Left lung (tissue), 4 donors: ENCODE measurements at regions not wholly inside any gene's neighbourhood (a gene's known extent, or its start where the extent isn't known, plus 50 kb on each side); places are given as distances from the start of the nearest gene placed in this dataset.
A peak's percentile ranks its signal among the peaks of the same experiment; 100 is the strongest.
"Not testable (repeated sequence)": the region's sequence is repeated elsewhere in the genome, so short reads cannot be mapped to it uniquely, and the experiment has no call there.

Experiments used
- ATAC-seq: fragments of 200-7000 bp; cut with Tn5 transposase; one replicate; pipeline ENCODE4 v1.9.1; 2020; ENCODE audit warnings: moderate library complexity
- DNase-seq, 4 donors: peaks; one replicate each; pipeline ENCODE4 v3.0.0-alpha.2; 2013 to 2020
- H3K27ac ChIP-seq, 2 donors: fragments of 200-600 bp; sonication (generic) in 1 of 2; one replicate each; pipeline versions ENCODE4 v1.5.0 to v1.8.0; 2020 to 2021
- H3K27me3 ChIP-seq, 2 donors: fragments of 200-600 bp; sonication (generic) in 1 of 2; one replicate each; pipeline versions ENCODE4 v1.5.0 to v1.8.0; 2020 to 2021
- H3K36me3 ChIP-seq, 2 donors: fragments of 200-600 bp; sonication (generic) in 1 of 2; one replicate each; pipeline versions ENCODE4 v1.5.0 to v1.8.0; 2020 to 2021
- H3K4me1 ChIP-seq, 2 donors: fragments of 200-600 bp; one replicate each; pipeline ENCODE4 v1.8.0; 2021
- H3K4me3 ChIP-seq, 2 donors: fragments of 200-600 bp; sonication (generic) in 1 of 2; one replicate each; pipeline versions ENCODE4 v1.5.0 to v1.8.0; 2020 to 2021; ENCODE audit warnings: mild to moderate bottlenecking in 1 of 2
- H3K9me3 ChIP-seq, 2 donors: fragments of 200-600 bp; sonication (generic) in 1 of 2; one replicate each; pipeline versions ENCODE4 v1.5.0 to v1.8.0; 2020 to 2021
- CTCF ChIP-seq, 2 donors: fragments of 200-600 bp; sonication (generic) in 1 of 2; IDR thresholded peaks; one replicate each; pipeline versions ENCODE4 v1.5.0 to v1.8.0; 2021; ENCODE audit warnings: antibody characterized with exemption in 2 of 2
- intact Hi-C, 2 donors: fragments of 100-400 bp; cut with DNase I; formaldehyde crosslinking; loops; one replicate each; pipeline versions ENCODE4 v1.11.2 to v1.14.2; 2022
- donor health status: DM: no; HTN: yes; CAD: no.
- donor health status: DM: no; HTN: no; CAD: no.

- no peak for DNase-seq
- no peaks in the 10 kb centered on the region for H3K36me3 ChIP-seq
- no peak overlapping the region for H3K4me3 ChIP-seq
- H3K27ac ChIP-seq, result no peak overlapping the region
- no peak for ATAC-seq
- no peaks in the 10 kb centered on the region for H3K27me3 ChIP-seq
- intact Hi-C loops, result no loop called here
- H3K4me1 ChIP-seq, result no peaks in the 10 kb centered on the region
- TF ChIP-seq CTCF (IDR thresholded peaks at IDR 0.05), result no peak
- H3K9me3 ChIP-seq, result peaks cover 0 to 4% of the 10 kb centered on the region in 2 donors
Observed at GRCh38 chr3:26271848-26272247, 350.7 kb upstream of the LRRC3B start.

- intact Hi-C loops, result no loop called here
- Histone ChIP-seq H3K27me3 (no peaks in the 10 kb centered on the region), H3K36me3 (no peaks in the 10 kb centered on the region), H3K9me3 (peaks cover 0 to 5% of the 10 kb centered on the region in 2 donors), H3K4me1 (no peaks in the 10 kb centered on the region), H3K27ac (no peak overlapping the region), H3K4me3 (no peak overlapping the region)
- DNase-seq (peak in 2 of 4 donors; percentile 14 to 28), ATAC-seq (no peak)
- no peak for TF ChIP-seq CTCF (IDR thresholded peaks at IDR 0.05)
Observed at GRCh38 chr3:26273196-26273595, 349.4 kb upstream of the LRRC3B start.

DNA sequence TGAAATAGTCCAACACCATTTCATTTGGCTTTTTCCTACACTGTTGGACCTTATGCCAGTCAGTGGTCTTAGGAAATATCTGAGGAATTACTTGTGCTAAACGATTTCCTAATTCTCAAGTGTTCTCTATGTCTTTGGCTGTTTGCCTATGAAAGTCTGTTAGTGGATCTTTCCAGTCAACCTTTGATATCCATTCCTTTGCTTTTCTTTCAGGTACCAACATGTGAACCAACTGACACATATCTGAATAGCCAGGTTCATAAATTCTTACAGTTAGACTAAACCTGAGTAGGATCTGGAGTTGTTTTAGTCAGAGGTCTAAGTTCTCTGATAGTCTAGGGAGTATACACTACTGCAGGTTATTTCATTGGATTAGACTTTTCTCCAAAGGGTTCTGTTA, 343.5 kb upstream of the LRRC3B start:
- Histone ChIP-seq H3K27me3 (no peaks in the 10 kb centered on the region), H3K4me3 (no peak overlapping the region), H3K4me1 (no peaks in the 10 kb centered on the region), H3K36me3 (no peaks in the 10 kb centered on the region), H3K9me3 (peaks cover 0 to 25% of the 10 kb centered on the region in 2 donors), H3K27ac (no peak overlapping the region)
- intact Hi-C loops, result no loop called here
- DNase-seq (no peak), ATAC-seq (no peak)
- TF ChIP-seq CTCF (IDR thresholded peaks at IDR 0.05), result no peak

DNA sequence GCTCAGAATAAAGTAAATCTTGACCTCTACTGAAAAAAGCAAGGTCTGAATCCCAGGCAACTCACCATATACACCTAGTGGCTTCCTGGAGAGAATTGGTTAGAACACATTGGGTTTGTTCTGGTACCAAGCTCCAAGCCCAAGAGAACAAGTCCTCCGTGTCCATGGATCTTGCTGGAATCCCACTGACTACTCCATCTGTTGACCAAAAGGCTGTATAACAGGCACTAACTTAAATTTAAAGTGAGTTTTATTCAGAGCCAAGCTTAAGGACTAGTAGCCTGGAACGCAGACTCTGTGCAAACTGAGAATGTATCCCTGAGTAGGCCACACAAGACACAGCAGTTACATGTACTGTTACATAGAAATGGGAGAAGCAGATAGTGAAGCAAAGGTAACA, 342.1 kb upstream of the LRRC3B start:
- no peak for DNase-seq
- ATAC-seq, result no peak
- Histone ChIP-seq H3K27me3 (no peaks in the 10 kb centered on the region), H3K27ac (no peak overlapping the region), H3K4me1 (no peaks in the 10 kb centered on the region), H3K9me3 (peaks cover 0 to 39% of the 10 kb centered on the region in 2 donors), H3K36me3 (no peaks in the 10 kb centered on the region), H3K4me3 (no peak overlapping the region)
- no peak for TF ChIP-seq CTCF (IDR thresholded peaks at IDR 0.05)
- intact Hi-C loops, result no loop called here

GRCh38 chr3:26281284-26281985, 341.1 kb upstream of the LRRC3B start:
- Histone ChIP-seq H3K4me3 (no peak overlapping the region), H3K36me3 (no peaks in the 10 kb centered on the region), H3K9me3 (peaks cover 0 to 42% of the 10 kb centered on the region in 2 donors), H3K4me1 (no peaks in the 10 kb centered on the region), H3K27me3 (no peaks in the 10 kb centered on the region), H3K27ac (no peak overlapping the region)
- DNase-seq (no peak), ATAC-seq (peak; percentile 27)
- no peak for TF ChIP-seq CTCF (IDR thresholded peaks at IDR 0.05)
- intact Hi-C loops, result no loop called here

- H3K9me3 ChIP-seq, result peaks cover 0 to 37% of the 10 kb centered on the region in 2 donors
- intact Hi-C loops, DNase-seq, ATAC-seq, H3K27ac ChIP-seq, H3K27me3 ChIP-seq, H3K36me3 ChIP-seq, H3K4me1 ChIP-seq, H3K4me3 ChIP-seq: not testable (repeated sequence)
Observed at GRCh38 chr3:26284503-26284902, 338.1 kb upstream of the LRRC3B start.
